ENCODE measurements at regions not wholly inside any gene's neighbourhood (a gene's known extent, or its start where the extent isn't known, plus 50 kb on each side); places are given as distances from the start of the nearest gene placed in this dataset.

DNA sequence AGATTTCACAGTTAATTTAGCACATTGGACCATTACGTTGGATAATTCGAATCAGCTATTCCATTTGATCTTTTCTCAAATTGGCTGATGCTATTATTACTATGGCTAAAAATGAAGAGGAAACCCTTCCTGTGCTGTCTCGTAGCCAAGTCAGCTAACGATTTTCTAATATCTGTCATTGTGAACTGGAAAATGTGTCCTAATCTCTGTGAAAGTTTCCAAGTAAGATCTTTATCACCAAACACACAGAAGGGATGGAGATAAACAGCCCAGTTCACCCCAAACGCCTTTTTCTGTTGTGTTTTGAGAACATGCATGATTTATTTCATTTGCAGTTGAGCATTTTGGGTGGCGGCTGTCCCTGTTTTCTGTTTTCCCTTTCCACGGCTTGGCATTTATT, 312.8 kb downstream of the FOXL1 start:
- no peak overlapping the region for H3K4me3 ChIP-seq (ENCODE audit: low read length in 3 of 3)
- no peaks in the 10 kb centered on the region for H3K27me3 ChIP-seq (ENCODE audit: control insufficient read depth, insufficient read depth, low read length)
- H3K9ac ChIP-seq (ENCODE audit: low read length in 3 of 3), result no peak overlapping the region
- H3K36me3 ChIP-seq (ENCODE audit: control insufficient read depth in 2 of 3, insufficient read depth in 3 of 3, low read length in 3 of 3), result no peaks in the 10 kb centered on the region
- no peak for FAIRE-seq
- DNase-seq, result no peak
- no peaks in the 10 kb centered on the region for H3K9me3 ChIP-seq (ENCODE audit: control insufficient read depth in 2 of 3, insufficient read depth in 1 of 3, low read length in 3 of 3)
- TF ChIP-seq, protein P1, sequence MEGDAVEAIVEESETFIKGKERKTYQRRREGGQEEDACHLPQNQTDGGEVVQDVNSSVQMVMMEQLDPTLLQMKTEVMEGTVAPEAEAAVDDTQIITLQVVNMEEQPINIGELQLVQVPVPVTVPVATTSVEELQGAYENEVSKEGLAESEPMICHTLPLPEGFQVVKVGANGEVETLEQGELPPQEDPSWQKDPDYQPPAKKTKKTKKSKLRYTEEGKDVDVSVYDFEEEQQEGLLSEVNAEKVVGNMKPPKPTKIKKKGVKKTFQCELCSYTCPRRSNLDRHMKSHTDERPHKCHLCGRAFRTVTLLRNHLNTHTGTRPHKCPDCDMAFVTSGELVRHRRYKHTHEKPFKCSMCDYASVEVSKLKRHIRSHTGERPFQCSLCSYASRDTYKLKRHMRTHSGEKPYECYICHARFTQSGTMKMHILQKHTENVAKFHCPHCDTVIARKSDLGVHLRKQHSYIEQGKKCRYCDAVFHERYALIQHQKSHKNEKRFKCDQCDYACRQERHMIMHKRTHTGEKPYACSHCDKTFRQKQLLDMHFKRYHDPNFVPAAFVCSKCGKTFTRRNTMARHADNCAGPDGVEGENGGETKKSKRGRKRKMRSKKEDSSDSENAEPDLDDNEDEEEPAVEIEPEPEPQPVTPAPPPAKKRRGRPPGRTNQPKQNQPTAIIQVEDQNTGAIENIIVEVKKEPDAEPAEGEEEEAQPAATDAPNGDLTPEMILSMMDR (IDR thresholded peaks at IDR 0.05; ENCODE audit: borderline replicate concordance, extremely low read depth, insufficient read depth), result no peak
- intact Hi-C loops (cut with DNase I), result no loop called here
- no peaks in the 10 kb centered on the region for H3K4me1 ChIP-seq (ENCODE audit: control insufficient read depth in 2 of 3, insufficient read depth in 2 of 3, low read depth in 1 of 3, low read length in 3 of 3)
- no peak overlapping the region for H3K27ac ChIP-seq (ENCODE audit: low read depth in 2 of 2, low read length in 2 of 2)

DNA sequence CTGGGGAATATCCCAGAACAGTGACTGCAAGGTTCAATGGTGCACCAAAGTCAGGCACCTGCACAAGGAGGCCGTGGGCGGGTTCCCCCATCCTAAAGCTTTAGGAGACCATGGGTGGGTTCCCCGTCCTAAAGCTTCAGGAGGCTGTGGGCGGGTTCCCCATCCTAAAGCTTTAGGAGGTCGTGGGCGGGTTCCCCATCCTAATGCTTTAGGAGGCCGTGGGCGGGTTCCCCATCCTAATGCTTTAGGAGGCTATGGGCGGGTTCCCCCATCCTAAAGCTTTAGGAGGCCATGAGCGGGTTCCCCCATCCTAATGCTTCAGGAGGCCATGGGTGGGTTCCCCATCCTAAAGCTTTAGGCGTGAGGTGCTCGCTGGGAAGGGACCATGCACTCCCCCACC, 313.3 kb downstream of the FOXL1 start:
- Histone ChIP-seq H3K27ac (ENCODE audit: low read depth in 2 of 2, low read length in 2 of 2) (no peak overlapping the region), H3K9ac (ENCODE audit: low read length in 3 of 3) (no peak overlapping the region), H3K36me3 (ENCODE audit: control insufficient read depth in 2 of 3, insufficient read depth in 3 of 3, low read length in 3 of 3) (no peaks in the 10 kb centered on the region), H3K4me1 (ENCODE audit: control insufficient read depth in 2 of 3, insufficient read depth in 2 of 3, low read depth in 1 of 3, low read length in 3 of 3) (no peaks in the 10 kb centered on the region), H3K9me3 (ENCODE audit: control insufficient read depth in 2 of 3, insufficient read depth in 1 of 3, low read length in 3 of 3) (no peaks in the 10 kb centered on the region), H3K27me3 (ENCODE audit: control insufficient read depth, insufficient read depth, low read length) (no peaks in the 10 kb centered on the region), H3K4me3 (ENCODE audit: low read length in 3 of 3) (no peak overlapping the region)
- DNase-seq, result no peak
- TF ChIP-seq, protein P1 (IDR thresholded peaks at IDR 0.05; ENCODE audit: borderline replicate concordance, extremely low read depth, insufficient read depth), result no peak
- FAIRE-seq, result no peak
- intact Hi-C loops (cut with DNase I), result no loop called here

DNA sequence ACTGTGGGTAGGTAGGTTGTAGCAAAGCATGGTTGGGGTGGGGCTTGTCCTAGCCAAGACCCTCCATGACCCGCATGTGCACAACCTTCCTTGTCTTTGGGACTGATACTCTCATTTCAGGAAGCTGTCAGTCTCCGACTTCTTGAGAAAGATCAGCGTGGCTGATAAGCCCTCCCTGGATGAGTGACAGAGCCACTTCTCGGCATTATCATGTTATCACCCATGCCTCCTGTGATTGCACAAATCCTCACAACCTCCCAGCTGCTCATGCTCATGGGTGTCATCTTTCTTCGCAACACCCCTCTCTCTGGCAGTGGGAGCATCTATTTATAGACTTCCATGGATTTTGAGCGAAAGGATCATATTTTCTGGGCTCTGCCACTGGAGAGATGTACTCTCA, 314.2 kb downstream of the FOXL1 start:
- Histone ChIP-seq H3K4me3 (ENCODE audit: low read length in 3 of 3) (no peak overlapping the region), H3K36me3 (ENCODE audit: control insufficient read depth in 2 of 3, insufficient read depth in 3 of 3, low read length in 3 of 3) (no peaks in the 10 kb centered on the region), H3K9me3 (ENCODE audit: control insufficient read depth in 2 of 3, insufficient read depth in 1 of 3, low read length in 3 of 3) (no peaks in the 10 kb centered on the region), H3K27me3 (ENCODE audit: control insufficient read depth, insufficient read depth, low read length) (no peaks in the 10 kb centered on the region), H3K4me1 (ENCODE audit: control insufficient read depth in 2 of 3, insufficient read depth in 2 of 3, low read depth in 1 of 3, low read length in 3 of 3) (no peaks in the 10 kb centered on the region), H3K9ac (ENCODE audit: low read length in 3 of 3) (no peak overlapping the region), H3K27ac (ENCODE audit: low read depth in 2 of 2, low read length in 2 of 2) (no peak overlapping the region)
- FAIRE-seq (no peak), DNase-seq (no peak)
- intact Hi-C loops (cut with DNase I), result no loop called here
- TF ChIP-seq, protein P1 (IDR thresholded peaks at IDR 0.05; ENCODE audit: borderline replicate concordance, extremely low read depth, insufficient read depth), result no peak

DNA sequence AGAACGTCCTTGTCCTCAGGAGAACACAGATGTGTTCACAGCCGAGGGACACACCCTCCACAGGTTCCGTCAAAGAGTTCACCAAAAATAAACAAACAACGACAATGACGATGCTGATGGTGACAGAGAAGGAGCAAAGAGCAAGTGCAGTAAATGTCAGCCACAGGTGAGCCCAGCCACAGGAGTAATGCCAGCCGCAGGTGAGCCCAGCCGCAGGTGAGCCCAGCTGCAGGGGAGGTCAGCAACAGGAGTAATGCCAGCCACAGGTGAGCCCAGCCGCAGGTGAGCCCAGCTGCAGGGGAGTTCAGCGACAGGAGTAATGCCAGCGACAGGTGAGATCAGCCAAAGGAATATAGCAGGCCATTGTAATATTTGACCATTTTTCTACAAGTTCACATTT, 315.2 kb downstream of the FOXL1 start:
- Histone ChIP-seq H3K9me3 (ENCODE audit: control insufficient read depth in 2 of 3, insufficient read depth in 1 of 3, low read length in 3 of 3) (no peaks in the 10 kb centered on the region), H3K9ac (ENCODE audit: low read length in 3 of 3) (no peak overlapping the region), H3K27me3 (ENCODE audit: control insufficient read depth, insufficient read depth, low read length) (no peaks in the 10 kb centered on the region), H3K27ac (ENCODE audit: low read depth in 2 of 2, low read length in 2 of 2) (no peak overlapping the region), H3K4me1 (ENCODE audit: control insufficient read depth in 2 of 3, insufficient read depth in 2 of 3, low read depth in 1 of 3, low read length in 3 of 3) (no peaks in the 10 kb centered on the region), H3K36me3 (ENCODE audit: control insufficient read depth in 2 of 3, insufficient read depth in 3 of 3, low read length in 3 of 3) (no peaks in the 10 kb centered on the region), H3K4me3 (ENCODE audit: low read length in 3 of 3) (no peak overlapping the region)
- no peak for DNase-seq
- FAIRE-seq, result no peak
- intact Hi-C loops (cut with DNase I), result no loop called here
- TF ChIP-seq, protein P1 (IDR thresholded peaks at IDR 0.05; ENCODE audit: borderline replicate concordance, extremely low read depth, insufficient read depth), result no peak

Data from kidney (tissue), 13 donors.